ENCODE measurements at regions not wholly inside any gene's neighbourhood (a gene's known extent, or its start where the extent isn't known, plus 50 kb on each side); places are given as distances from the start of the nearest gene placed in this dataset.

- ATAC-seq (ENCODE audit: poor library complexity): no peak
- no peak overlapping the region for H3K27ac ChIP-seq (ENCODE audit: low read depth in 1 of 2, low read length in 2 of 2)
- H3K36me3 Mint-ChIP-seq (ENCODE audit: low read depth): no peaks in the 10 kb centered on the region
- no peaks in the 10 kb centered on the region for H3K36me3 ChIP-seq (ENCODE audit: insufficient read depth, low read length)
- no peaks in the 10 kb centered on the region for H3K9me3 ChIP-seq (ENCODE audit: control insufficient read depth in 1 of 2, insufficient read depth in 1 of 2, low read length in 2 of 2)
- POLR2A ChIA-PET: no interaction called here
- intact Hi-C loops (cut with DNase I, micrococcal nuclease): no loop called here
- H3K9me3 Mint-ChIP-seq: peaks cover 25% of the 10 kb centered on the region
- no peaks in the 10 kb centered on the region for H3K27me3 Mint-ChIP-seq
- H3K4me3 Mint-ChIP-seq: no peak overlapping the region
- H3K27me3 ChIP-seq (ENCODE audit: control insufficient read depth in 1 of 2, insufficient read depth in 2 of 2, low read length in 2 of 2): no peaks in the 10 kb centered on the region
- CTCF ChIA-PET: no interaction called here
- no peaks in the 10 kb centered on the region for H3K4me1 Mint-ChIP-seq (ENCODE audit: low read depth)
- no peak overlapping the region for H3K27ac Mint-ChIP-seq
- DNase-seq: no peak
- H3K4me3 ChIP-seq (ENCODE audit: low read length): no peak overlapping the region
- TF ChIP-seq CTCF (IDR thresholded peaks at IDR 0.05): no peak
- no peaks in the 10 kb centered on the region for H3K4me1 ChIP-seq (ENCODE audit: insufficient read depth, low read length)
Measured at GRCh38 chr3:94686208-94686607, 623.3 kb downstream of the NSUN3 start.

GRCh38 chr3:94693997-94694640 lies 631.3 kb downstream of the NSUN3 start:
- no peaks in the 10 kb centered on the region for H3K4me1 ChIP-seq (ENCODE audit: insufficient read depth, low read length)
- H3K36me3 ChIP-seq (ENCODE audit: insufficient read depth, low read length): no peaks in the 10 kb centered on the region
- ATAC-seq (ENCODE audit: poor library complexity) (no peak), DNase-seq (no peak)
- Mint-ChIP-seq H3K9me3 (peaks cover 20% of the 10 kb centered on the region), H3K36me3 (ENCODE audit: low read depth) (no peaks in the 10 kb centered on the region), H3K27ac (no peak overlapping the region), H3K27me3 (no peaks in the 10 kb centered on the region), H3K4me1 (ENCODE audit: low read depth) (no peaks in the 10 kb centered on the region), H3K4me3 (no peak overlapping the region)
- no peak for TF ChIP-seq CTCF (IDR thresholded peaks at IDR 0.05)
- no peak overlapping the region for H3K27ac ChIP-seq (ENCODE audit: low read depth in 1 of 2, low read length in 2 of 2)
- H3K9me3 ChIP-seq (ENCODE audit: control insufficient read depth in 1 of 2, insufficient read depth in 1 of 2, low read length in 2 of 2): peaks cover 0 to 4% of the 10 kb centered on the region in 2 experiments
- H3K27me3 ChIP-seq (ENCODE audit: control insufficient read depth in 1 of 2, insufficient read depth in 2 of 2, low read length in 2 of 2): no peaks in the 10 kb centered on the region
- no peak overlapping the region for H3K4me3 ChIP-seq (ENCODE audit: low read length)
- intact Hi-C loops (cut with DNase I, micrococcal nuclease): no loop called here
- ChIA-PET POLR2A (no interaction called here), CTCF (no interaction called here)

- no peak for DNase-seq
- intact Hi-C loops (cut with DNase I, micrococcal nuclease): no loop called here
- no peak for ATAC-seq (ENCODE audit: poor library complexity)
- H3K4me1 ChIP-seq (ENCODE audit: insufficient read depth, low read length): no peaks in the 10 kb centered on the region
- peaks cover 22% of the 10 kb centered on the region for H3K9me3 Mint-ChIP-seq
- H3K4me1 Mint-ChIP-seq (ENCODE audit: low read depth): no peaks in the 10 kb centered on the region
- no peak overlapping the region for H3K4me3 Mint-ChIP-seq
- no peak for TF ChIP-seq CTCF (IDR thresholded peaks at IDR 0.05)
- ChIA-PET CTCF (no interaction called here), POLR2A (no interaction called here)
- no peak overlapping the region for H3K27ac Mint-ChIP-seq
- H3K9me3 ChIP-seq (ENCODE audit: control insufficient read depth in 1 of 2, insufficient read depth in 1 of 2, low read length in 2 of 2): peaks cover 0 to 4% of the 10 kb centered on the region in 2 experiments
- no peaks in the 10 kb centered on the region for H3K27me3 Mint-ChIP-seq
- H3K36me3 Mint-ChIP-seq (ENCODE audit: low read depth): no peaks in the 10 kb centered on the region
- no peak overlapping the region for H3K27ac ChIP-seq (ENCODE audit: low read depth in 1 of 2, low read length in 2 of 2)
- H3K4me3 ChIP-seq (ENCODE audit: low read length): no peak overlapping the region
- H3K36me3 ChIP-seq (ENCODE audit: insufficient read depth, low read length): no peaks in the 10 kb centered on the region
- no peaks in the 10 kb centered on the region for H3K27me3 ChIP-seq (ENCODE audit: control insufficient read depth in 1 of 2, insufficient read depth in 2 of 2, low read length in 2 of 2)
Measured at GRCh38 chr3:94694894-94695293, 632.0 kb downstream of the NSUN3 start.
